ENCODE measurements at regions not wholly inside any gene's neighbourhood (a gene's known extent, or its start where the extent isn't known, plus 50 kb on each side); places are given as distances from the start of the nearest gene placed in this dataset.

DNA sequence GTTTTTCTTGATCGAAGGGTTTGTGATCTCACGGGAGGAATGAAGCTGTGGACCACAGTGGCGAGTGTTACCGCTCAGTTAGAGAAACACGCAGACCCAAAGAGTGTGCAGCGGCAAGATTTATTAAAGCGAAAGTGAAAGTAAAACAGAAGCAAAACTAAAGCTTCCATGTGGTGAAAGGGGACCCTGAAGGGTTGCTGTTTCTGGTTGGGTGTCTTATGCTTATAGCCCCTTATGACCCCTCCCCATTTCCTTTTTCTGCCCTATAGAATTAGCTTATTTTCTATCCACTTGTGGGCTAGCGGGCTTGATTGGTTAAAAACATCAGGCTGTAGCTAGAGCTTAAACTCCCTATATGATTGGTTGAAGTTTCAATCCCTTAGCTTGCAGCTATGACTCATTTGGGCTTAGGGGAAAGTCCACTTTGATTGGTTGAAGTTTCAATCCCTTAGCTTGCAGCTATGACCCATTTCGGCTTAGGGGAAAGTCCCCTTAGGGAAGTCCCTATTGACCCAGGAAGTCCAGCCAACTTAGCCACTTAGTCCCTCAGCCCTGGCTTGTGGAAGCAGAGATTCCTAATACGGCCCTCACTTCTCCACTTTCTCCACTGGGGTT lies 171.2 kb upstream of the NWD2 start:
- no peak for DNase-seq (ENCODE audit: low read depth)

DNA sequence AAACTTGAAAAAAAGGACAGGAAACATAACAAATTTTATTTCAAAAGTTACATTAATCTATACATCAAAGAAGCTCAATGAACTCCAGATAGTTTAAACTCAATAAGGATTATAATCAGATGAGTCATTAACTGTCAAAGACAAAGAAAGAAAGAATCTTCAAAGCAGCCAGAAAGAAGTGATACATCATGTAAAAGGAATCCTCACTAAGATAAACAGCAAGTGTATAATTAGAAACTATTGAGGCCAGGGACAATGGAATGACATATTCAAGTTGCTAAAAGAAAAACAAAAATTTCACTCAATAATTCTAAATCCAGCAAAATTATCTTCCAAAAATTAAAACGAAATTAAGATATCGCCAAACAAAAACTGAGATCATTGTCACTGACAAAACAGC lies 161.6 kb upstream of the NWD2 start:
- DNase-seq (ENCODE audit: low read depth): no peak

DNA sequence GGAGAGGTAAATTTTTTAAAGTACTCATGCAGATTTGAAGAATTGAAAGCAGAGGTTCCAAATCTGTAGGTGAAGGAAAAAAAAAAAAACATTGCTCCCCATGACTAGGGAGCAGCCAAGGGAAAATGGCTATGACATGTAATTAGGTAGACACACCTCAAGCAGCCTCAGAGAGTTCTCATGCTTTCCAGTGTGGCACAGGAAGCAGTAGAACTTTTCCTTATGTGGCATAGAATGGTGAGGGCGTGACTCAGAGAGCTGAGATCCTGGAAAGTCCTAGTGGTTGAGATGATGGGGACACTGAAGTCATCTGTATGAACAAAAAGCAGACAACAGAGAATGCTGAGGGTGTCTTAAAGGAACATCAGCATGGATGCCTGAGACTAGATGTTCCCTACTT lies 148.6 kb upstream of the NWD2 start:
- DNase-seq (ENCODE audit: low read depth): no peak

DNA sequence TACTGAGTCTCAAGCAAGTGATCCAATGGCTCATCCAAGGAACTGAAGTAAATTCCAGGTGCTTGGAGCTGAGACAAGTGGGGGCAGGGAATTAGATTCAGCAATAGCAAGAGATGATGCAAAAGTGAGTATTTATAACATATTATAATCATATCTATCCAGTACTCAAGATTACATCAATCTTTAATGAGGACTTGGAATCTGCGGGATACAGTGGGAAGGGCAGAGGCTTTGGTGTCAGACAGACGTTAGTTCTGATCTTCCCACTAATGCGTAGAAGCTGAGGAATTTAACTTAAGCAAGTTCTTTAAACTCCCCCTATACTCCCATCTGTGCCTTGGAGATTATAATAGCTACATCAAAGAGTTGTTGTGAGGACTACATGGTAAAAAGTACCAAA lies 143.4 kb upstream of the NWD2 start:
- DNase-seq (ENCODE audit: low read depth): no peak

DNA sequence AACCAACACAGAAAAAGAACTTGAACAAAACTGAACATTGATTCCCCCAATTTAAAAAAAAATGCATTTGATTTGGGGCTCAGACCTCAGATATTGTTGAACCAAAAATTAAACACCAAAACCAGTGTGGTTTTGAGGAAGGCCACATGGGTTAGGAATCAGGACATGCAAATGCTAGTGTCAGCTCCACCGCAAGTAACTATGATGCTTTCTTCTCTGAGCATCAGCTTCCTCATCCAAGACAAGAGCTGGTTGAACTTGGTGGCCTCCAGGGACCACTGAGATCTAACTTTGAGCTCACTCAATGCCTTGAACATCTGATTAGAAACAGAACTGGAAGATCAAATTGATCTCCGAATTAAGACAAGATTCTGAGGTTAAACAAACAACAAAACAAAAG lies 142.9 kb upstream of the NWD2 start:
- DNase-seq (ENCODE audit: low read depth): no peak

DNA sequence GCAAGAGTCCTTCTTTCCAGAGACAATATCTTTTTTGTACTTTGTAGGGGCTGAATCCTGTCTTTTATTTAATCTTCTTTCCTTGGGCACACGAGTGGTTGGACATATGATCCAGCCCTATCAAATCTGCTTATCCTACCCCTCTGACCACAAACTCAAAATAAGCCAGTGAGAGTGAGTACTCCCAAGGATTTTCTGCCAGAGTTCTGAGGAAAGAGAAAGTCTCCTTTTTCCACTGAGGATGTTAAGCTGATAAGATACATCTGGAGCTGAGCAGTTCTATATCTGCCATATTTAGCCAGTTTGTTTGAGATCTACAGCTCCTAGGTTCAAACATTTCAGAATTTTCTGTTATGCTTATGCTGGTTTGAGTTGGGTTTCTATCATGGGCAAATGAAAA lies 134.8 kb upstream of the NWD2 start:
- no peak for DNase-seq (ENCODE audit: low read depth)

DNA sequence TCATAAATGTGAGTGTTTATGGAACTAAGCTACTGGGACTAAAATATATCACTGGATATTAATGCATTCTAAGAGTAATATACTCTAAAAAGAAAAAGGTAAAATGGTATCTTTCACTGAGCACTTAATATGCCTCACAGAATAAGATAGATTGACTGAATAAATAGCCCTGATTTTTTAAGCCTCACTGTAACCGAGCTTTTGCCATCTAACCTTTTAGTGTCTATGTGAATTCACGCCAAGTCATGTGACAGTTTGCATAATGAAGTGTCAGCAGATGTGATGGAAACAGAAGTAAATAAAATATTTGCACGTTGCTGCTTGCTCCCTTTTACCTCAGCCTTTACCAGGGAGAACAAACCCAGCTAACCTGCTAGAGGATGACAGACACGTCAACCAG lies 119.7 kb upstream of the NWD2 start:
- no peak for DNase-seq (ENCODE audit: low read depth)

DNA sequence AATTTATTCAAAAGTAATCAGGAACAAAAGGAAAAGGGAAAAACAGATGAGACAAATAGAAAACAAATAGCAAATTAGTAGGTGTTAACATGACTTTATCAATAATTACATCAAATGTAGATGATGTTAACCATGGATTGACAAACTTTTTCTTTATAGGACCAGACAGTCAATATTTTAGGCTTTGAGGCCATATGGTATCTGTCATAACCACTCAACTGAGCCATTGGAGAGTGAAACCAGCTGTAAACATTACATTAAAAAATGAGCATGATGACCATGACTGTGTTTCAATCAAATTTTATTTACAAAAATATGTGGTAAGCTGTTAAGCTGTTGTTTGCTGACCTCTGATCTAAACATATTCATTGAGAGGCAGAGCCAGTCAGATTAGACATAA lies 118.5 kb upstream of the NWD2 start:
- DNase-seq (ENCODE audit: low read depth): no peak

DNA sequence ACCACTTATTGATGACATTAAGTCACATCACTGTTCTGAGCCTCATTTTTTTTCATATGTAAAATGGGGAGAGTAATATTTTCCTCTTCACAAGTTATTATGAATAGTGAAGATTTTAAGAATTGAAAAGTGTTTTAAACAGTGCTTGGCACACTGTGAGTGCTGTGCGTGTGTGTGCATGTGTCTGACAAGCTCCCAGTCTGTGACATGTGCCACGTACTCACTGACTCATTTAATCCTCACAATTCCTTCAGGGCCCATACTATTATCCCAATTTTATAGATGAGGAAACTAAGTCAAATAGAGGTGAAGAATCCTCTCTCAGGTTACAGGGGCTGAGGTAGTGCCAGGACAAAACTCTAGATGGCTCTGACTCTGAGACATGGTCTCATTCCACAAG lies 114.1 kb upstream of the NWD2 start:
- DNase-seq (ENCODE audit: low read depth): no peak

DNA sequence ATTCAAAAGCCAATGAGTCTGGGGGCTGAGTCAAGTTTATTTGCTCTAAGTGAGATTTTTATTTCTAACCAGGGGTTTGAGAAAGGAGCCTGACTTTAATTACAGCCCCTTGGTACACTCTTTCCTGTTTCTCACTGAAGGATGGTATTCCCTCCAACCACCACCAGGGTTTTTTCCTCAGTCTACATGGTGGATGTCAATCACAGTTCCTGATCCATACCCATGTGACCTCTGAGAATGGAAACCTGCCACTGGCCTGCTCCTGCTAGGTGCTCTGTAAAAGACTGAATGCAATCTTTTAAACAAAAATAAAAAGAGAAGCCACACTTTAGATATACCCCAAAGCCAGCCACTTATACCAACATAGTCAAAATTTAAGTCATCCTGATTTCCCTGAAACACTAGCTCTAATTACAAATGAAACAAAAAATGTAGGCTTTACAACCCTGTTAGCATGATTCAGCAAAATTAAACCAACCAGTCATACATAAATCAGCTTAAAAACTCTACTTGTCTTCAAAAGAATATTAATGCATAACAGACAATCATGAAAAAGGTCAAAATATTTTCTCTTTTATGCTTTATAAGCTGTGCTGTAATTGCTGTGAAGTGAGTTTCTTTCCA lies 112.1 kb upstream of the NWD2 start:
- no peak for DNase-seq (ENCODE audit: low read depth)

DNA sequence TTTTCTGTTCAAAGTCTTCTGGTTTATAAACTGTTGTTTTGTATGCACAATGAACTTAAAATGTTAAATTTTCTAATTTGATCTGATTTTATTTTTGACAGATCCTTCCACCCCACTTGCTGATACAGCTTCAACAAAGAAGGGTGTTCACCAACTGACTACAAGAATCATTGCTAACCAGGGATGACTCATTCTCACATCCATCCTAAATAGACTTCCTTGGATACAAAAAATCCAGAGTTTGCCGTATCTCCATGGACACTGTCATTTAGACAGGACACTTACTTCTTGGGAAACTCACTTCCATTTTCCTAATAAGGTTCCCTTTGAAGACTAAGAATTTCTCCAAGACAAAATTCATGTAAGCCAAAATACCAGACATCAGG lies 111.6 kb upstream of the NWD2 start:
- DNase-seq (ENCODE audit: low read depth): no peak

DNA sequence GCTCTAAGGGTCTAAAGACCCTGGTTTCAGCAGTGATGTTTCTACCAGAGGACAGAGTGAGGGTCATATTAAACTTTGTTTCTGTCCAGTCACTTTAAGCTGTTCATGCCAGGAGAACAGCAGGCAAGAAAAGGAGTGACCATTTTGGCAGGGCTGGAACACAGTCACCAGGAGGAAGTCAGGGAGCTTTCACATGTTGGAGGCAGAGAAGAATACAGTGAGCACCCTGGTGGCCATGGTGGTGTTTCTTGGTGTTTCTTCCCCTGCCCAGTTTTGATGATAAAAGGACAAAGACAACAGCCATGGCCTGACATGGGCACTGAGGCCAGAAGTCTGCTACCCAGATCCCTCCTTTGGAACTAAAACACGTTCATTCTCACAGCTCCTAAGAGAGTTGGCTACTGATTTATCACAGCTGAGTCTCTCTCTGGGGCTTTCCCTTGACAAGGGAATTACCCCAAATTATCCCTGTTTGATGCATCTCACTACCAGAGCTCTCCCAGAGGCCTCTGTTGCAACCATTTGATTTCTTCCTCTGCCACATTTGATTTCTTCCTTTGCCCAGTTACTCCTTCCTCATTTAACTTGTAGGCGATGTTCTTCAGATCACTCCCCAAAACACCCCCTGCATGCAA lies 106.4 kb upstream of the NWD2 start:
- no peak for DNase-seq (ENCODE audit: low read depth)

DNA sequence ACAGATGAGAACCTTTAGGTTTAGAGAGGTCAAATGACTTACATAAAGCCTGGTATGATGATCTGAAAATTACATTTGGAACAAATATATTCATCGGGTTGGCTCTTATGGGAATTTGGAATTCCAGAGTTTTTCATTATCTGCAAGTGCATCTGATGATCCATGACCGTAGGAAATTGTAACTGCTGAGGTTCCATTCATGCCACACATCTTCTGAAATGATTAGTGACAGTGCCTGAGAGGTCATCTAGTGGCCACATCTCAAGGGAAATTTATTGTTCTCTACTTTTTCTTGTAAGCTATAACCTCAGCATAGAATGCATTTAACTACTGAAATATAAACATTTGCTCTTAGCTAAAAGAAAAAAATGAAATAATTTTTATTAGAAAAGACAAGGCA lies 105.8 kb upstream of the NWD2 start:
- DNase-seq (ENCODE audit: low read depth): no peak

DNA sequence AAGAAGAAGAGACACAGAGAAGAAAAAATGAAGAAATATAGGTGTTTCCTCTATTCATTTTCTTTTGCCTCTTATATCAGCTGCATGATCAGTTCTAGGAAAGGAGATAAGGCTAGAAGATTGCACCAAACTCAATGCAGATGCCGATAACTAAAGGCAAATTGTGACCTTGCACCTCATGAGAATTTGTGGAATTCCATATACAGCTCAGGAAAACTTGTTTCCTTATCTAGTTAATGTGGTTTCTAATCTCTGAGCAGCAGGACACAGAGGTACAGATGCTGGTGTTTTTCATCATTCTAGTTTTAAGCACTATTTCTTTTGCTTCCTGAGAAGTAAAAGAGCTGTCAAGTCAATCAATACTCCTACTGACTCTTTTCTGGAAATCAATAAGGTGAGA lies 104.6 kb upstream of the NWD2 start:
- DNase-seq (ENCODE audit: low read depth): no peak

DNA sequence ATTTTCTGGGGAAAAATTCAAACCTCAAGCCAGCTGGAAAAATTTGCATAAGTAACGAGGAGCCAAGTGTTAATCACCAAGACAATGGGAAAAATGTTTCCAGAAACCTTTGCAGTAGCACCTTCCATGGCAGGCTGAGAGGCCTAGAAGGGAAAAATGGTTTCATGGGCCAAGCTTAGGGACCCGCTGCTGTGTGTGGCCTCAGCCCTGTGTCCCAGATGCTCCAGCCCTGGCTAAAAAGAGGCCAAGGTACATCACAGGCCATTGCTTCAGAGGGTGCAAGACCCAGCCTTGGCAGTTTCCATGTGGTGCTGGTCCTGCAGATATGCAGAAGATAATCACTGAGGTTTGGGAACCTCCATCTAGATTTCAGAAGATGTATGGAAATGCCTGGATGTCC lies 98.3 kb upstream of the NWD2 start:
- no peak for DNase-seq (ENCODE audit: low read depth)

DNA sequence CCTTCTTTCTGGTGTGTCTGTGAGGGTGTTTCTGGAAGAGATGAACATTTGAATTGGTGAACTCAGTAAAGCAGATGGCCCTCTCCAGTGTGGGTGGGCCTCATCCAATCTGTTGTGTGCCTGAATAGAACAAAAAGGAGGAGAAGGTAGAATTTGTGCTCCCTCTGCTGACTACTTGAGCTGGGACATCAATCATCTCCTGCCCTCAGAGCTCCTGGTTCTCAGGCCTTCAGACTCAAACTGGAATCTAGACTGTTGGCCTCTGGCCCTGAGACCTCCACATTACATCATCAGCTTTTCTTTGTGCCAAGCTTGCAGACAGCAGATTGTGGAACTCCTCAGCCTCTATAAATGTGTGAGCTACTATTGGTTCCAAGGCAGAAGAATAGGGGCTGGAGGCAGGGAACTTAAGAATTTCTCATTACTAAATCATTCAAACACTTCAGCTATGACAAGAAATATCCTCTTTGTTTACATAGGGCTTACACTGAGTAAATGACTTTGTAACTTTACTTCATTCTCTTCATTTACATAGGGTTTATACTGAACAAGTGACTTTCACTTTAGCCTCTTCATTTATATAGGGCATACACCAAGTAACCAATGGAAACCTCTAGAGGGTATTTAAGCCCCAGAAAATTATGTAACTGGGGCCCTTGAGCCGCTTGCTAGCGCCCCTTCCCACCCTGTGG lies 86.9 kb upstream of the NWD2 start:
- no peak for DNase-seq (ENCODE audit: low read depth)

DNA sequence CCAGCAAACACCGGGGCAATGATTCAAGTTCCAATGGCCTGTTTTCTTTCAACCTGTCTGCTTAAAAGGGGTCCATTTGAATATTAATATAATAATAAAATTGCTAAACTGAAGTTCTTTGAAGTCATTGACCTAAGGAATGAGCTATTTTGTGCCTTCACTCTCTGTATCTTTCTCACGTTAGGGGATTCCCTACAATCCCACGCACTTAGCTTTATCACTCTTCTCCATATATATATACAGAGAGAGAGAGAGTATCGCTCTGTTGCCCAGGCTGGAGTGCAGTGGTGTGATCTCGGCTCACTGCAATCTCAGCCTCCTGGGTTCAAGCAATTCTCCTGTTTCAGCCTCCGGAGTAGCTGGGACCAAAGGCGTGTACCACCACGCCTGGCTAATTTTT lies 83.9 kb upstream of the NWD2 start:
- DNase-seq (ENCODE audit: low read depth): no peak

DNA sequence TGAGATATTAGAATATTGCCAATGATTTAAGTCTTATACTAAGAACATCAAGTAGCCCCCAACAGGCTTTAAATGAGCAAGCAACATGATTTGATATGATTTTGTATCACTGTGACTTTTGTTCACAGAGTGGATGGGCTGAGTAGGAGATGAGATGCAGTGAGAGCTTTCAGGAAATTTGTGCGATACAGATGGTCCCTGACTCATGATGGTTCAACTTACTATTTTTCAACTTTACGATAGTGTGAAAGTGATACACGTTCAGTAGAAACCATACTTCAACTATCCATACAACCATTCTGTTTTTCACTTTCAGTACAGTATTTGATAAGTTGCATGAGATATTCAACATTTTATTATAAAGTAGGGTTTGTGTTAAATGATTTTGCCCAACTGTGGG lies 78.7 kb upstream of the NWD2 start:
- no peak for DNase-seq (ENCODE audit: low read depth)

DNA sequence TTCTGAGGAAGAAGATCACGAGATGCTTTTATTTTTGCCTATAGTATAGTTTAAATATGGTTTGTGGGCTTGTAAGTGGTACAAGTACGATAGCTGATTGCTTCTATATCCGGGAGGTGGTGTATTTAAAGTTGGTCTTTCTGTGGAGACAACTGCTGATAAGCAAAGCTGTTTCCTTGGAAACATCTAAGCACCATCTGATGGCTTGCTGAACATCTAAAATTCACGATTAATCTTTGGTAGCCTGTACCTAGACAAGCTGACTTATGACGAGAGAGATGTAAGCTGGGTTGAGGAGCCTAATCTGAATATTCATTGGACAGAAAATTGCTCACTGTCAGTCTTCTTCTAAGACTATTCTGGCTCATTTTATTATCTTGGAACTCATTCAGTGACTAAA lies 74.6 kb upstream of the NWD2 start:
- no peak for DNase-seq (ENCODE audit: low read depth)

DNA sequence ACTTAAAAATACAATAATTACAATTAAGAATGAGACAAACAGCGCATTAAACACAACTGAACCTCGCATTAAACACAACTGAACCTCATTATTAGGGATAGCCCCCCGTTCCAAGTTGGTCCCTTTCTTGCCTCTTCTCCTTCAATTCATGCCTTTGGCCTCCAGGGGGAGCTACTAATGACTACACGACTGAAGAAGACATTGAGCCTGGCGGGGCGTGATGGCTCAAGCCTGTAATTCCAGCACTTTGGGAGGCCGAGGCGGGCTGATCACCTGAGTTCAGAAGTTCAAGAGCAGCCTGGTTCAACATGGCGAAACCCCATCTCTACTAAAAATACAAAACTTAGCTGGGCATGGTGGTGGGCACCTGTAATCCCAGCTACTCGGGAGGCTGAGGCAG lies 56.4 kb upstream of the NWD2 start:
- no peak for DNase-seq (ENCODE audit: low read depth)
